Esophagus muscularis mucosa (tissue), 4 donors: ENCODE measurements at regions not wholly inside any gene's neighbourhood (a gene's known extent, or its start where the extent isn't known, plus 50 kb on each side); places are given as distances from the start of the nearest gene placed in this dataset.
"Not testable (repeated sequence)": the region's sequence is repeated elsewhere in the genome, so short reads cannot be mapped to it uniquely, and the experiment has no call there.

Source experiments
- CTCF ChIP-seq, 3 experiments: fragments of 200-600 bp in 2 of 3; fragments of 450-650 bp in 1 of 3; sonication (generic) in 2 of 3; IDR thresholded peaks; one replicate each; pipeline ENCODE4 v1.5.1; 2017 to 2019; ENCODE audit warnings: antibody characterized with exemption in 3 of 3, mild to moderate bottlenecking in 2 of 3, moderate library complexity in 1 of 3
- EP300 ChIP-seq: sonication (generic); formaldehyde crosslinking; IDR thresholded peaks from one replicate; pipeline ENCODE4 v1.6.1; 2017; ENCODE audit warnings: antibody characterized with exemption
- POLR2A ChIP-seq: fragments of 450-650 bp; IDR thresholded peaks from one replicate; pipeline ENCODE4 v1.6.1; 2017; ENCODE audit warnings: antibody characterized with exemption, moderate library complexity, mild to moderate bottlenecking, low read depth
- POLR2AphosphoS5 ChIP-seq, 2 donors: sonication (generic); formaldehyde crosslinking; IDR thresholded peaks; one replicate each; pipeline ENCODE4 v1.6.1; 2017; ENCODE audit warnings: antibody characterized with exemption in 2 of 2

- TF ChIP-seq CTCF (IDR thresholded peaks at IDR 0.05); POLR2A; POLR2AphosphoS5 (IDR thresholded peaks at IDR 0.05); EP300: not testable (repeated sequence)
These were observed 217.5 kb downstream of the TOMM20 start for GRCh38 chr1:234911136-234911535.
